BLaER1 (cell line): ENCODE measurements at regions not wholly inside any gene's neighbourhood (a gene's known extent, or its start where the extent isn't known, plus 50 kb on each side); places are given as distances from the start of the nearest gene placed in this dataset.

Experiments
- H3K27ac ChIP-seq: shearing (Covaris generic); formaldehyde crosslinking; 2 replicates; pipeline ENCODE4 v1.8.1; 2022
- H3K27me3 ChIP-seq: shearing (Covaris generic); formaldehyde crosslinking; 2 replicates; pipeline ENCODE4 v1.8.1; 2022
- H3K36me3 ChIP-seq: shearing (Covaris generic); formaldehyde crosslinking; 2 replicates; pipeline ENCODE4 v1.8.1; 2022
- H3K4me1 ChIP-seq: shearing (Covaris generic); formaldehyde crosslinking; 2 replicates; pipeline ENCODE4 v1.8.1; 2022
- H3K4me2 ChIP-seq: shearing (Covaris generic); formaldehyde crosslinking; 2 replicates; pipeline ENCODE4 v1.8.1; 2022
- H3K4me3 ChIP-seq: shearing (Covaris generic); formaldehyde crosslinking; 2 replicates; pipeline ENCODE4 v1.8.1; 2022
- H3K9ac ChIP-seq: shearing (Covaris generic); formaldehyde crosslinking; 2 replicates; pipeline ENCODE4 v1.8.1; 2022
- H3K9me3 ChIP-seq: shearing (Covaris generic); formaldehyde crosslinking; 2 replicates; pipeline ENCODE4 v1.8.1; 2022
- H4K20me1 ChIP-seq: shearing (Covaris generic); formaldehyde crosslinking; 2 replicates; pipeline ENCODE4 v1.8.1; 2022
- Cebpa-rat ChIP-seq: shearing (Covaris generic); IDR thresholded peaks from 2 replicates; pipeline ENCODE4 v1.8.1; 2022

DNA sequence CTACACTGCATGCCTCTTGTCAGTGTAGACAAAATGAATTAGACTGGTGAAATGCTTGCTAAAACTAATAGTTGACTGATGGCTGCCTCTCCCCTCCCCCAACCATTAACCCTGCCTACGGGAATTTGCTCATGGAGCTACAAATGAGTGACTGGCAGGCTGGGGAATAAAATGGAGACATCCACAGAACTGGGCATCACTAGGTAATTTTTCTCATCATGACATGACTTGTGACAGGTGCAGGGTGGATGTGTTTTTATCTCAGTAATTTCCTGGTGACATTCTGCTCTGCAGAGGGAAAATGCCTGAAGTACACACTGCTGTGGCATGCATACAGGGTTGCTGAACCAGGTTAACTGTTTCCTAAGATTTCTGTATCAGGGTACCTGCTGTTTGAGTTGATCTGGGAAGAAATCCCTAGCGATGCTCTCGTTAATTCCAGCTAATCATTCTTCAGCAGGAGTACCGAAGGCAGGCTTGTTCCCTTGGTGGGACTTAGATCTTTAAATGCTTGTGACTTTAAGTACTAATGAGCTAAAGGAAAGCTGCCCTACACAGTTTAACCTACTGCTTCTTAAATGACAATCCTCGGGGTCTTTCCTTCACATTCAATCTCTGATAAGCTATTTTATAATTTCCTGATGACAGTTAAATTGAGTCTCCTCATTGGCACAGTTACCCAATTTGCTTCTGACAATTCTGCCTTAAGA lies 376.3 kb upstream of the LCORL start:
- no peak for TF ChIP-seq Cebpa-rat
- no peaks in the 10 kb centered on the region for H3K4me1 ChIP-seq
- 0 out of 2 replicates have a peak, but pooled peaks cover 7% of the 10 kb centered on the region for H3K9me3 ChIP-seq
- no peak overlapping the region for H3K27ac ChIP-seq
- H3K36me3 ChIP-seq: no peaks in the 10 kb centered on the region
- no peak overlapping the region for H3K9ac ChIP-seq
- H3K27me3 ChIP-seq: no peaks in the 10 kb centered on the region
- no peak overlapping the region for H3K4me2 ChIP-seq
- H3K4me3 ChIP-seq: no peak overlapping the region
- H4K20me1 ChIP-seq: no peaks in the 10 kb centered on the region

DNA sequence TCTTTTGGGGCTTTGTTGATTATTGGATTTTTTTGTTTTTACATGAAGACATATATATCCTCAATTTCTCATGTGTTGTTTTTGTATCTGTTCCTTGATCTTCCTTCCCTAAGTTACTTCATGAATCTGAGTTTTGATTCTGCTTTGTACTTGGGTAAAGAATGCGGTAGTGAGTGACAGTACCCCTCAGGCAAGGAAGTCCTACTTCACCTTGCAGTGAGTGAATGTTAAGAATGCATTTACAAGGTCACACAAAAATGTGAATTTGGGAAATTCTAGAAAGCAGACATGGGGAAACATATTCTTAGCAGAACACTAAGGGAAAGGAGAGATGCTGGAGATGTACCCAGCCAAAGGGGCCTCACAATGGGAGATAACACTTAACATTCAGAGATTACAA lies 373.1 kb upstream of the LCORL start:
- Histone ChIP-seq H3K36me3 (no peaks in the 10 kb centered on the region), H3K4me1 (no peaks in the 10 kb centered on the region), H3K4me3 (no peak overlapping the region), H4K20me1 (no peaks in the 10 kb centered on the region), H3K4me2 (no peak overlapping the region), H3K9me3 (0 out of 2 replicates have a peak, but pooled peaks cover 7% of the 10 kb centered on the region), H3K27ac (no peak overlapping the region), H3K9ac (no peak overlapping the region), H3K27me3 (no peaks in the 10 kb centered on the region)
- no peak for TF ChIP-seq Cebpa-rat

DNA sequence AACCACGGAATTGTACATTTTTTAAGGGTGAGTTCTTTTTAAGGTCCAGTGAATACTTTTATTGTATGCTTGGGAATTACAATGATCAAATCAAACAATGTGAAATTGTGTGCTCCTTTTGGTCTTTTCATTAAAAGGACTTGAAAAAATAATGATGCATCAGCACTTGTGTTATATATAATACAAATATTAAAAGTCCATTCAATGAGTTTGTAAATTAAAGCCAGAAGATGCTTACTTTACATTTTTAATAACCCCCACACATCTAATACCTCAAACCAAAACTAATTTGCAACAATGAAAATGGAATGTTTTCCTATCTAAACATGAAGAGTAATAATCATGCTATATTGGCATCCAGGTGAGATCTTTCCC lies 369.8 kb upstream of the LCORL start:
- no peak overlapping the region for H3K27ac ChIP-seq
- no peaks in the 10 kb centered on the region for H3K36me3 ChIP-seq
- 0 out of 2 replicates have a peak, but pooled peaks cover 7% of the 10 kb centered on the region for H3K9me3 ChIP-seq
- no peaks in the 10 kb centered on the region for H3K27me3 ChIP-seq
- H3K4me1 ChIP-seq: no peaks in the 10 kb centered on the region
- no peak overlapping the region for H3K4me2 ChIP-seq
- H3K9ac ChIP-seq: no peak overlapping the region
- no peak overlapping the region for H3K4me3 ChIP-seq
- TF ChIP-seq Cebpa-rat: no peak
- no peaks in the 10 kb centered on the region for H4K20me1 ChIP-seq

DNA sequence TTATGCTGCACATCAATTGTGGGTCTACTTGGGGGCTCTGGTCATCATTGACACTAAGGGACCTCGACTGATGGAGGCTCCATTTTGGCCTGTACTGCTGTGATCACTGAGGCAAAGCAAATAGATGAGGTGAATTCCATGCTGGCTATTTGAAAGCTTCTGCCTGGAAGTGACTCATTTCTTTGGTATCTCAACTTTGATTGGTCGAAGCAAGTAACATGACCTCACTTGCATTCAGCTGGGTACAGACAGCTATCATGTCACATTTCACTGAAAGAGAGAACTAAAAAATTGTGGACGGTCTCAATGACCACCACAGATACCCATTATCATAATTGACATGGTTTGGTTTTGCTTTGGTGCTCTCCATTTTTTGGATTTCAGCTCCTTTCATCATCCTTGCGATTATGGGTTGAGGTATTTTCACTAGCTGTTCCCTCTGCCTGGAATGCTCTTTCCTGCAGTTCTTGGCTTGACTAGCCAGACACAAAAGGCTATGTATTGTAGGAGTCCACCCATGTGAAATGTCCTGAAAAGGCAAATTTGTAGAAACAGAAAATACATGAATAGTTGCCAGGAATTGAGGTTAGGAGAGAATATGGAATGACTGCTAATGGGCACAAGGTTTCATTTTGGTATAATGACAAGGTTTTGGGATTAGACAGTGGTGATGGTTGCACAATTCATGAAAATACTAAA lies 369.2 kb upstream of the LCORL start:
- H4K20me1 ChIP-seq: no peaks in the 10 kb centered on the region
- H3K27ac ChIP-seq: no peak overlapping the region
- H3K4me3 ChIP-seq: no peak overlapping the region
- no peak overlapping the region for H3K9ac ChIP-seq
- no peaks in the 10 kb centered on the region for H3K36me3 ChIP-seq
- H3K27me3 ChIP-seq: no peaks in the 10 kb centered on the region
- 0 out of 2 replicates have a peak, but pooled peaks cover 7% of the 10 kb centered on the region for H3K9me3 ChIP-seq
- no peak for TF ChIP-seq Cebpa-rat
- no peak overlapping the region for H3K4me2 ChIP-seq
- no peaks in the 10 kb centered on the region for H3K4me1 ChIP-seq

DNA sequence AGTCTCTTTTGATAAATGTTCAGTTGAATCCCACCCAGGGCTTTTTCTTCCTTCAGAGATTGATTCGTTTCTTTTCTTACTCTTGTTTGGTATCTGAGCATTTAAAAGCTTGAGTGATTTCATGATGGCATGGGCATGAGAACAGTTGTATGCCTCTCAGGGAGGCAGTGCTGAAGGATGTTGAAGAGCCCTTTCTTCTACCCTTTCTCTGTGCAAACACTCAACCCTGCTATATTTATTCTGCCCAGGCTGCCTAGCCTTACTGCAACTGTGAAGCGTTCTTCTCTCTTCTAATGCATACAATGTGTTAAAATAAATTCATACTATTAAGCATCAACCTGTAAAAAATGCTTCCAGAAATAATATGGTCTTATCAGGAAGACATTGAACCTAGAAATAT lies 367.6 kb upstream of the LCORL start:
- Histone ChIP-seq H3K27ac (no peak overlapping the region), H3K4me3 (no peak overlapping the region), H4K20me1 (no peaks in the 10 kb centered on the region), H3K36me3 (no peaks in the 10 kb centered on the region), H3K4me1 (no peaks in the 10 kb centered on the region), H3K9me3 (0 out of 2 replicates have a peak, but pooled peaks cover 5% of the 10 kb centered on the region), H3K9ac (no peak overlapping the region), H3K4me2 (no peak overlapping the region), H3K27me3 (no peaks in the 10 kb centered on the region)
- TF ChIP-seq Cebpa-rat: no peak

DNA sequence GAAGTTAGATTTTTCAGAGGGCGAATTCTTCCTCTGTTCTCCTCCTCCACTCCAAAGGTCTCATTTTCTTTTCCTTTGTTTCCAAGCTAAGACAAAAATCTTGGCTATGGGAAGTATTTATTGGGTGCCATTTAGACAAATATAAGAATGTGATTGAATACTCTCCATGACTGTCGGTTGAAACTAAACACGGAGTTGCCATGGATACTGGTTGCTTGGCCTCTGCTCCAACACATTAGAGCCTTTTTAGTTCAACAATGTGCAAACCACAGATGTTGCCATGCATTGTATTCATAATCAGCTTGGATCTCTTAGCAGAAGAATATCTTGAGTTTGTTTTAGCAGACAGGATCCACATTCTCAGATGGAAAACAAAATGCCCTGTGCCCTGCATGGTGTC lies 366.5 kb upstream of the LCORL start:
- H3K9me3 ChIP-seq: no peaks in the 10 kb centered on the region
- no peak overlapping the region for H3K27ac ChIP-seq
- no peak overlapping the region for H3K9ac ChIP-seq
- H3K4me1 ChIP-seq: no peaks in the 10 kb centered on the region
- no peak for TF ChIP-seq Cebpa-rat
- H4K20me1 ChIP-seq: no peaks in the 10 kb centered on the region
- H3K36me3 ChIP-seq: no peaks in the 10 kb centered on the region
- H3K27me3 ChIP-seq: no peaks in the 10 kb centered on the region
- no peak overlapping the region for H3K4me3 ChIP-seq
- H3K4me2 ChIP-seq: no peak overlapping the region

DNA sequence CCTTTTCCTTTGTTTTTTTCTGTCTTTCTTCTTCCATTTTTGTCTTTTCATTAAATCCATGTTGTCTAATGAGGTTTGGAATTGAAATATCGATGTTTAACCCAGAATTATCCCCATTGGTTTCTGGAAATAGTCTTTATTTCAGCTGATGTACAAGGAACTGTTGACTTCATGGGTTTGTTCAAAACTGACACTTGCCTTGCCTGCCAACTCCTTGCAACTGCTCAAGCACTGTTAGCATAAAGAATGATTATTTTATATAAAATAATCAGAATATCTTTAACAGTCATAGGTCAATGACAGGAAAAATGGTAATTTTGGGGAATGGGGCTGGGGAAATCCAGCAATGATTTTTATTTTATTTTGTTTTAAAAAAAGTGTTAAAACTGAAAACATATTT lies 359.6 kb upstream of the LCORL start:
- Histone ChIP-seq H3K9me3 (no peaks in the 10 kb centered on the region), H3K4me3 (no peak overlapping the region), H3K27ac (no peak overlapping the region), H3K4me1 (no peaks in the 10 kb centered on the region), H3K27me3 (no peaks in the 10 kb centered on the region), H3K4me2 (no peak overlapping the region), H3K36me3 (no peaks in the 10 kb centered on the region), H4K20me1 (no peaks in the 10 kb centered on the region), H3K9ac (no peak overlapping the region)
- TF ChIP-seq Cebpa-rat: no peak

DNA sequence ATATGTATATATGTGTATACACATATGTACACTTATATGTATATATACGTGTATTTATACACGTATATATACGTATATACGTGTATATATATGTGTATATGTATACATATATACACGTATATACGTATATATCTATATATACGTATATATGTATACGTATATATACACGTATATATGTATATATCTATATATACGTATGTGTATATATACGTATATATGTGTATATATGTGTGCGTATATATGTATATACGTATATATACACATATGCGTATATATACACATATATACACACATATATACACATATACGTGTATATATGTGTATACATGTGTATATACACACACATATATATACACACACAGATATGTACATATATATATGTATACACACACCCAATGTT lies 348.0 kb upstream of the LCORL start:
- no peaks in the 10 kb centered on the region for H3K9me3 ChIP-seq
- no peak overlapping the region for H3K4me2 ChIP-seq
- no peaks in the 10 kb centered on the region for H4K20me1 ChIP-seq
- no peaks in the 10 kb centered on the region for H3K36me3 ChIP-seq
- no peak overlapping the region for H3K27ac ChIP-seq
- H3K4me1 ChIP-seq: no peaks in the 10 kb centered on the region
- H3K27me3 ChIP-seq: no peaks in the 10 kb centered on the region
- no peak for TF ChIP-seq Cebpa-rat
- no peak overlapping the region for H3K4me3 ChIP-seq
- no peak overlapping the region for H3K9ac ChIP-seq

DNA sequence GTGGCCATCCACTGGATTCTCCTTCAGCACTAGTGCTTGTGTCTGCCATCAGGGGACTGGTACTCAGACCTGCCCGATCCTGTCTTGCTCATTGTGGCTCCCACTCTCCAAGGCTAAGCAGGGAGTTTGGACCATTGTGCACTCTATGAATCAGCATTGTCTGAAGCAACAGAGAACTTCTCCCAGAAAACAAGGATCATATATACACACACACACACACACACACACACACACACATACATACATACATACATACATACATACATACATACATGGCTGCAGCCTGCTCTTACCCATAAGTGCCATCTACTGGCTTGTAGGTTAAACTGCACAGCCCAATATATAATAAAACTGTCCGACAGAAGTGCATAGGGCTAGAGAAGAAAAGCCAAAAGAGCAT lies 345.3 kb upstream of the LCORL start:
- Histone ChIP-seq H3K36me3 (no peaks in the 10 kb centered on the region), H4K20me1 (no peaks in the 10 kb centered on the region)

DNA sequence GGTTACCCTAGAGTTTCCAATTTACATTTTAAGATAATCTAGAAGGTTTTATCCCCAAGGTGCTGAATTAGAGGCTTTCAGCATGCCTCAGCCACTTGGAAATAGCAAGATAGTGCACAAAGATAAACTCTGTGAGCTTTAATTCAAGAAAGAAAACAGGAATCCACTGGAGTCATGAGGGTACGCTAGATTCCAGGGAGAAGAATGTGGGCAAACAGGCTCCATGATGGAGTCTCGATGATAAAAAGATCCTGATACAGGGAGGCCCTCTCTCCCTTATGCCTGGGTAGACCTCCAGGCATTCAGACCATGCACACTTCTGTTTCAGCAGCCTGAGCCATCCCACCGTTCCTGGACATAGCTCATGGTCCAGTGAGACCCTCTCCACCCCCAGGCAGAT lies 344.6 kb upstream of the LCORL start:
- Histone ChIP-seq H3K4me3 (no peak overlapping the region), H3K27me3 (no peaks in the 10 kb centered on the region), H4K20me1 (no peaks in the 10 kb centered on the region), H3K4me1 (no peaks in the 10 kb centered on the region), H3K27ac (no peak overlapping the region), H3K4me2 (no peak overlapping the region), H3K9me3 (no peaks in the 10 kb centered on the region), H3K36me3 (no peaks in the 10 kb centered on the region), H3K9ac (no peak overlapping the region)
- TF ChIP-seq Cebpa-rat: no peak

More for the DNA sequence above, 345.3 kb upstream of the LCORL start:
- Histone ChIP-seq H3K9me3 (no peaks in the 10 kb centered on the region), H3K27me3 (no peaks in the 10 kb centered on the region), H3K27ac (no peak overlapping the region), H3K9ac (no peak overlapping the region), H3K4me2 (no peak overlapping the region), H3K4me1 (no peaks in the 10 kb centered on the region), H3K4me3 (no peak overlapping the region)
- TF ChIP-seq Cebpa-rat: no peak
